ENCODE measurements at regions not wholly inside any gene's neighbourhood (a gene's known extent, or its start where the extent isn't known, plus 50 kb on each side); places are given as distances from the start of the nearest gene placed in this dataset.
A peak's percentile ranks its signal among the peaks of the same experiment; 100 is the strongest.

DNA sequence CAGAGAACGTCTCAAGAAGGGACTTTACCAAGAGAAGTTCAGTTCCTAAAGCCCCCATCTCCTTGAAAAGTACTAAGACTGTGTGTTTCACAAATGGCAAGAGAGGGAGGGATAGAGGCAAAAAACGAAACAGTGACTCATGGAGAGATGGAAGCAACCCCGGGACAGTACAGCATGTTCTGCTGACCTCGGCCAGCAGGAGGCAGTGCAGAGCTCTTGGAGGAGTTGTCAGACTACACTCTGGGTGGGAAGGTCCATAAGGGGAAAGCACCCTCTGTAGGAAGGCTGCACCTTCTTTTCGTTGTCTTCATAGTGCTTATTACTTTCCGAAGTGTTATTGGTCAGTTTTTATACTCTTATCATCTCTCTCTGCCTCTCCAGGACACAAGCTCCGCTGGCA, 525.2 kb upstream of the CCDC196 start:
- peaks cover 14% of the 10 kb centered on the region for H3K27me3 ChIP-seq (ENCODE audit: insufficient read depth, low read length)
- no peaks in the 10 kb centered on the region for H4K20me1 ChIP-seq (ENCODE audit: insufficient read depth, low read length)
- H3K79me2 ChIP-seq (ENCODE audit: insufficient read depth, low read length), result no peaks in the 10 kb centered on the region
- TF ChIP-seq CTCF (IDR thresholded peaks at IDR 0.05; ENCODE audit: extremely low read depth, low read depth, low read length), result peak; percentile 77
- peak; percentile 71 for DNase-seq (ENCODE audit: insufficient read length, low spot score, missing footprints)
- H3K27ac ChIP-seq (ENCODE audit: low read depth, low read length), result no peak overlapping the region
- no peak overlapping the region for H2AFZ ChIP-seq (ENCODE audit: low read length)
- no peaks in the 10 kb centered on the region for H3K4me1 ChIP-seq (ENCODE audit: insufficient read depth, low read length)
- H3K9me3 ChIP-seq (ENCODE audit: low read depth, low read length), result no peaks in the 10 kb centered on the region
- no peaks in the 10 kb centered on the region for H3K36me3 ChIP-seq (ENCODE audit: insufficient read depth, low read length)
- H3K4me3 ChIP-seq (ENCODE audit: insufficient read depth, low read length), result no peak overlapping the region
- peak overlapping the region; percentile 29 for H3K4me2 ChIP-seq (ENCODE audit: insufficient read depth, low read length)

GRCh38 chr14:65962952-65963351, 523.2 kb upstream of the CCDC196 start:
- Histone ChIP-seq H3K27me3 (ENCODE audit: insufficient read depth, low read length) (peaks cover 14% of the 10 kb centered on the region), H3K9me3 (ENCODE audit: low read depth, low read length) (no peaks in the 10 kb centered on the region), H3K36me3 (ENCODE audit: insufficient read depth, low read length) (no peaks in the 10 kb centered on the region), H3K79me2 (ENCODE audit: insufficient read depth, low read length) (no peaks in the 10 kb centered on the region), H3K4me3 (ENCODE audit: insufficient read depth, low read length) (no peak overlapping the region), H2AFZ (ENCODE audit: low read length) (no peak overlapping the region), H4K20me1 (ENCODE audit: insufficient read depth, low read length) (no peaks in the 10 kb centered on the region), H3K27ac (ENCODE audit: low read depth, low read length) (no peak overlapping the region), H3K4me2 (ENCODE audit: insufficient read depth, low read length) (no peak overlapping the region), H3K4me1 (ENCODE audit: insufficient read depth, low read length) (no peaks in the 10 kb centered on the region)
- DNase-seq (ENCODE audit: insufficient read length, low spot score, missing footprints), result no peak
- no peak for TF ChIP-seq CTCF (IDR thresholded peaks at IDR 0.05; ENCODE audit: extremely low read depth, low read depth, low read length)

GRCh38 chr14:65964366-65964765, 521.8 kb upstream of the CCDC196 start:
- peaks cover 14% of the 10 kb centered on the region for H3K27me3 ChIP-seq (ENCODE audit: insufficient read depth, low read length)
- no peaks in the 10 kb centered on the region for H3K9me3 ChIP-seq (ENCODE audit: low read depth, low read length)
- H3K4me2 ChIP-seq (ENCODE audit: insufficient read depth, low read length), result no peak overlapping the region
- H3K4me1 ChIP-seq (ENCODE audit: insufficient read depth, low read length), result no peaks in the 10 kb centered on the region
- H3K27ac ChIP-seq (ENCODE audit: low read depth, low read length), result no peak overlapping the region
- H3K36me3 ChIP-seq (ENCODE audit: insufficient read depth, low read length), result no peaks in the 10 kb centered on the region
- H3K4me3 ChIP-seq (ENCODE audit: insufficient read depth, low read length), result no peak overlapping the region
- no peaks in the 10 kb centered on the region for H4K20me1 ChIP-seq (ENCODE audit: insufficient read depth, low read length)
- no peak for DNase-seq (ENCODE audit: insufficient read length, low spot score, missing footprints)
- no peak overlapping the region for H2AFZ ChIP-seq (ENCODE audit: low read length)
- no peak for TF ChIP-seq CTCF (IDR thresholded peaks at IDR 0.05; ENCODE audit: extremely low read depth, low read depth, low read length)
- H3K79me2 ChIP-seq (ENCODE audit: insufficient read depth, low read length), result no peaks in the 10 kb centered on the region

DNA sequence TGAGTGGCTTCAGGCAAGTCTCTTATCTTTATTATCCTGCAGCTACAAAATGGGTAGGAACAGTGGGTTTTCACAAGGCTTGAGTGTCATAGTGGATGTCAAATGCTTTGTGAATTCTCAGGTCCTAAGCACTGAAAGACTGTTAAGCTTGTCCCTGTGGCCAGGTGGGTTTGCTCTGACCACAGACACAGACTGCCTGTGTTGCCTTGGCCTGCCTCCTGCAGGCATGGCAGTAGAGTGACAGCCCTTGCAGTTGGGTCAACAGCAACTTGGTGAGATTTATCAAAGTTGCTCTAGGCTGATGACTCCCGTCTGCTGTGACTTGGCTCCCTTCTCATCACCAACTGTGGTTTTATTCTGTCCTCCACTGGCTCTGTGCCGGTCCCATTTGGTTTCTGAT, 520.0 kb upstream of the CCDC196 start:
- Histone ChIP-seq H4K20me1 (ENCODE audit: insufficient read depth, low read length) (no peaks in the 10 kb centered on the region), H3K4me3 (ENCODE audit: insufficient read depth, low read length) (no peak overlapping the region), H3K27me3 (ENCODE audit: insufficient read depth, low read length) (peaks cover 10% of the 10 kb centered on the region), H3K79me2 (ENCODE audit: insufficient read depth, low read length) (no peaks in the 10 kb centered on the region), H3K27ac (ENCODE audit: low read depth, low read length) (no peak overlapping the region), H2AFZ (ENCODE audit: low read length) (no peak overlapping the region), H3K4me2 (ENCODE audit: insufficient read depth, low read length) (no peak overlapping the region), H3K9me3 (ENCODE audit: low read depth, low read length) (no peaks in the 10 kb centered on the region), H3K36me3 (ENCODE audit: insufficient read depth, low read length) (no peaks in the 10 kb centered on the region), H3K4me1 (ENCODE audit: insufficient read depth, low read length) (no peaks in the 10 kb centered on the region)
- no peak for TF ChIP-seq CTCF (IDR thresholded peaks at IDR 0.05; ENCODE audit: extremely low read depth, low read depth, low read length)
- DNase-seq (ENCODE audit: insufficient read length, low spot score, missing footprints), result no peak

Measured in osteoblast (primary cell).